H9 (cell line): ENCODE measurements at regions not wholly inside any gene's neighbourhood (a gene's known extent, or its start where the extent isn't known, plus 50 kb on each side); places are given as distances from the start of the nearest gene placed in this dataset.

Source experiments
- DNase-seq: peaks from one replicate; pipeline ENCODE4 v3.0.0-alpha.2; 2017
- H2AFZ ChIP-seq: one replicate; pipeline ENCODE4 v1.6.1; 2013; ENCODE audit warnings: mild to moderate bottlenecking, low read length, control low read depth, moderate library complexity
- H2AK5ac ChIP-seq: 2 replicates; pipeline ENCODE4 v1.6.1; 2013; ENCODE audit warnings: low read length, control low read depth, mixed read lengths; ENCODE audit not compliant: insufficient read length
- H2BK120ac ChIP-seq: one replicate; pipeline ENCODE4 v1.6.1; 2013; ENCODE audit warnings: low read depth, mild to moderate bottlenecking, low read length, control low read depth, inconsistent platforms; ENCODE audit not compliant: poor library complexity, severe bottlenecking
- H2BK12ac ChIP-seq: 2 replicates; pipeline ENCODE4 v1.6.1; 2013; ENCODE audit warnings: low read length, control low read depth, mixed read lengths, low read depth; ENCODE audit not compliant: insufficient read length
- H2BK15ac ChIP-seq: 2 replicates; pipeline ENCODE4 v1.6.1; 2013; ENCODE audit warnings: low read depth, low read length, control low read depth
- H2BK20ac ChIP-seq: one replicate; pipeline ENCODE4 v1.6.1; 2013; ENCODE audit warnings: low read depth, mild to moderate bottlenecking, low read length, control low read depth, inconsistent platforms; ENCODE audit not compliant: poor library complexity, severe bottlenecking
- H2BK5ac ChIP-seq: 2 replicates; pipeline ENCODE4 v1.6.1; 2013; ENCODE audit warnings: low read length, control low read depth, mixed read lengths; ENCODE audit not compliant: insufficient read length
- H3K14ac ChIP-seq: 2 replicates; pipeline ENCODE4 v1.6.1; 2013; ENCODE audit warnings: low read length, control low read depth; ENCODE audit not compliant: insufficient read depth
- H3K18ac ChIP-seq: 2 replicates; pipeline ENCODE4 v1.6.1; 2013; ENCODE audit warnings: low read depth, mild to moderate bottlenecking, mixed read lengths, low read length, control low read depth; ENCODE audit not compliant: insufficient read length
- H3K23ac ChIP-seq: 2 replicates; pipeline ENCODE4 v1.6.1; 2013; ENCODE audit warnings: low read length, control low read depth, mixed read lengths, low read depth; ENCODE audit not compliant: insufficient read length
- H3K23me2 ChIP-seq: 2 replicates; pipeline ENCODE4 v1.6.1; 2013; ENCODE audit warnings: low read depth, mild to moderate bottlenecking, mixed read lengths, low read length, control low read depth; ENCODE audit not compliant: insufficient read length, poor library complexity, severe bottlenecking
- H3K27ac ChIP-seq: 2 replicates; pipeline ENCODE4 v1.5.1; 2013; ENCODE audit warnings: low read length, control low read depth, mixed read lengths, low read depth; ENCODE audit not compliant: insufficient read length
- H3K27me3 ChIP-seq: 2 replicates; pipeline ENCODE4 v1.6.1; 2013; ENCODE audit warnings: low read length, control low read depth, inconsistent platforms; ENCODE audit not compliant: insufficient read depth
- H3K4ac ChIP-seq: 2 replicates; pipeline ENCODE4 v1.6.1; 2013; ENCODE audit warnings: low read depth, mild to moderate bottlenecking, control low read depth, inconsistent platforms, low read length, moderate library complexity
- H3K4me1 ChIP-seq: 2 replicates; pipeline ENCODE4 v1.6.1; 2013; ENCODE audit warnings: low read length, control low read depth, inconsistent platforms; ENCODE audit not compliant: insufficient read depth
- H3K4me2 ChIP-seq: 2 replicates; pipeline ENCODE4 v1.6.1; 2013; ENCODE audit warnings: low read length, control low read depth, mixed read lengths; ENCODE audit not compliant: insufficient read length, insufficient read depth
- H3K56ac ChIP-seq: 2 replicates; pipeline ENCODE4 v1.6.1; 2013; ENCODE audit warnings: low read depth, mild to moderate bottlenecking, mixed read lengths, low read length, control low read depth; ENCODE audit not compliant: insufficient read length
- H3K79me1 ChIP-seq: 2 replicates; pipeline ENCODE4 v1.6.1; 2013; ENCODE audit warnings: low read depth, mild to moderate bottlenecking, moderate library complexity, low read length, control low read depth, inconsistent platforms; ENCODE audit not compliant: insufficient read depth, poor library complexity, severe bottlenecking
- H3K79me2 ChIP-seq: 2 replicates; pipeline ENCODE4 v1.6.1; 2013; ENCODE audit warnings: low read length, control low read depth, inconsistent platforms; ENCODE audit not compliant: insufficient read depth
- H3K9ac ChIP-seq: 2 replicates; pipeline ENCODE4 v1.6.1; 2013; ENCODE audit warnings: low read length, control low read depth, mixed read lengths; ENCODE audit not compliant: insufficient read length; ENCODE audit errors: extremely low read depth
- H3K9me3 ChIP-seq: one replicate; pipeline ENCODE4 v1.6.1; 2013; ENCODE audit warnings: low read depth, low read length, inconsistent platforms; ENCODE audit not compliant: control insufficient read depth
- H3T11ph ChIP-seq: one replicate; pipeline ENCODE4 v1.6.1; 2013; ENCODE audit warnings: mild to moderate bottlenecking, low read length, control low read depth, inconsistent platforms
- H4K20me1 ChIP-seq: one replicate; pipeline ENCODE4 v1.6.1; 2013; ENCODE audit not compliant: control insufficient read depth, insufficient read length, insufficient read depth
- H4K5ac ChIP-seq: 2 replicates; pipeline ENCODE4 v1.6.1; 2013; ENCODE audit warnings: low read depth, mild to moderate bottlenecking, mixed read lengths, low read length, control low read depth; ENCODE audit not compliant: insufficient read length
- H4K8ac ChIP-seq: replicated peaks from 2 replicates; pipeline ENCODE4 v1.6.1; 2013; ENCODE audit warnings: low read length, control low read depth, mixed read lengths, low read depth; ENCODE audit not compliant: insufficient read length
- H4K91ac ChIP-seq: 2 replicates; pipeline ENCODE4 v1.6.1; 2013; ENCODE audit warnings: low read depth, mild to moderate bottlenecking, moderate library complexity, mixed read lengths, low read length, control low read depth; ENCODE audit not compliant: insufficient read length
- H3K27ac Mint-ChIP-seq, 3 experiments: 2 replicates in 2 of 3; 3 replicates in 1 of 3; pipeline ENCODE4 v1.8.0; 2020 to 2021; ENCODE audit warnings: mixed read lengths in 3 of 3, mild to moderate bottlenecking in 1 of 3, moderate library complexity in 1 of 3
- H3K27me3 Mint-ChIP-seq: 2 replicates; pipeline ENCODE4 v1.8.0; 2021; ENCODE audit warnings: low read depth, mild to moderate bottlenecking, moderate library complexity, mixed read lengths
- H3K36me3 Mint-ChIP-seq, 3 experiments: 2 replicates in 2 of 3; 3 replicates in 1 of 3; pipeline ENCODE4 v1.8.0; 2020 to 2021; ENCODE audit warnings: low read depth in 3 of 3, mixed read lengths in 3 of 3; ENCODE audit not compliant: insufficient read depth in 1 of 3
- H3K4me1 Mint-ChIP-seq, 2 experiments: 2 replicates each; pipeline ENCODE4 v1.8.0; 2020; ENCODE audit warnings: mixed read lengths in 2 of 2
- H3K4me3 Mint-ChIP-seq, 2 experiments: 2 replicates in 1 of 2; 3 replicates in 1 of 2; pipeline ENCODE4 v1.8.0; 2020 to 2021; ENCODE audit warnings: mild to moderate bottlenecking in 2 of 2, mixed read lengths in 2 of 2, moderate library complexity in 1 of 2
- H3K9me3 Mint-ChIP-seq, 2 experiments: 2 replicates in 1 of 2; 3 replicates in 1 of 2; pipeline ENCODE4 v1.8.0; 2020; ENCODE audit warnings: mild to moderate bottlenecking in 2 of 2, mixed read lengths in 2 of 2, moderate library complexity in 1 of 2
- WGBS: extraction: QIAGEN DNeasy Blood & Tissue Kit; methylation state at CpG from one replicate; pipeline ENCODE4 v1.1.7; 2013; ENCODE audit warnings: missing lambda C conversion rate, low lambda C conversion rate, mixed read lengths; ENCODE audit not compliant: insufficient read length; ENCODE audit errors: extremely low coverage; 5-methylcytosine and 5-hydroxymethylcytosine counted together
- TF ChIP-seq, protein P1 (sequence below): fragments of 200-600 bp; sonication (generic); conservative IDR thresholded peaks from 3 replicates; pipeline ENCODE4 v1.8.0; 2021; ENCODE audit warnings: antibody characterized with exemption, mild to moderate bottlenecking

DNA sequence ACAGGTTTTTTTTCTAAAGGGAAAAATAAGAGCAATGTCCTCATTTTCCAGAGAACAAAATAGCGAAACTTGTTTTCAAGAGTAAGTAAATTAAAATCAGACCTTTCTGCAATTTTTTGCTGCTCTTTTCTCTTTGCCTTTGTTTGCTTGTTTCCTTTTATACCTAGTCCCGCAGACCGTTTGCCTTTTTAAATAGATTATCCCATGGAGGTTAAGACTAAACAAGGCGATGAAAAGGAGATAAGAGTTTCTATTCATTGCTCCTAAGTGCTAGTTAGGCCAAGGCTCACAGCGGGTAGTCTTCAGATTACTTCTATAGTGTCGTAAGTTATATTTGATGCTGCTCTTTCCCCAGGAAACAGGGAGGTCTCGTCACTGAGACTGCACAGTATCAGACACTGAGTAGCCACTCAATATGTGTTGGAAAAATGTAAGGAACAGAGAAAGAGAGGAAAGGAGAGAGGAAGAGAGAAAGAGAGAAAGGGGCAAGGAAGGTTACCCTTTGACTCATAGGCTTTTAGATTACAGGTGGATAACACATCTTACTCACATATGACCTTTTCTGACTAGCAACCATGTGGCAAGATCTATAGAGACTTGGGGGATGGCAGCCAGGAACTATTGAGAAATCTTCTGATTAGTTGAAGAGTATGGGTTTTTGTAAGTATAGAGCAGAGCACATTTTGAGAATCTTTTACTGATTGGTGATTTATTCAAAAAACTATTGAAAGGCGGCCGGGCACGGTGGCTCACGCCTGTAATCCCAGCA, 107.5 kb upstream of the PARP11 start:
- H3K27ac ChIP-seq, result no peak overlapping the region
- H3K27ac Mint-ChIP-seq, result no peak overlapping the region
- no CpG with 5 or more reads among the region's 11 CpGs for WGBS

More for the DNA sequence above, 107.5 kb upstream of the PARP11 start:
- Histone ChIP-seq H3K56ac (no peak overlapping the region), H3K18ac (no peak overlapping the region), H3K9me3 (no peaks in the 10 kb centered on the region), H3K4me1 (no peaks in the 10 kb centered on the region), H2AFZ (no peak overlapping the region), H2BK12ac (no peak overlapping the region), H2BK120ac (no peak overlapping the region), H3T11ph (no peak overlapping the region), H3K14ac (no peak overlapping the region), H3K4me2 (no peak overlapping the region), H4K20me1 (no peaks in the 10 kb centered on the region), H3K23ac (no peak overlapping the region), H2BK5ac (no peak overlapping the region), H4K91ac (no peak overlapping the region), H4K5ac (no peak overlapping the region), H2BK20ac (no peak overlapping the region), H3K79me1 (no peaks in the 10 kb centered on the region), H3K4ac (no peak overlapping the region), H3K27me3 (no peaks in the 10 kb centered on the region), H2BK15ac (no peak overlapping the region), H3K9ac (no peak overlapping the region), H2AK5ac (no peak overlapping the region), H3K23me2 (no peaks in the 10 kb centered on the region), H4K8ac (no peak overlapping the region), H3K79me2 (no peaks in the 10 kb centered on the region)
- DNase-seq, result no peak
- TF ChIP-seq, protein P1, sequence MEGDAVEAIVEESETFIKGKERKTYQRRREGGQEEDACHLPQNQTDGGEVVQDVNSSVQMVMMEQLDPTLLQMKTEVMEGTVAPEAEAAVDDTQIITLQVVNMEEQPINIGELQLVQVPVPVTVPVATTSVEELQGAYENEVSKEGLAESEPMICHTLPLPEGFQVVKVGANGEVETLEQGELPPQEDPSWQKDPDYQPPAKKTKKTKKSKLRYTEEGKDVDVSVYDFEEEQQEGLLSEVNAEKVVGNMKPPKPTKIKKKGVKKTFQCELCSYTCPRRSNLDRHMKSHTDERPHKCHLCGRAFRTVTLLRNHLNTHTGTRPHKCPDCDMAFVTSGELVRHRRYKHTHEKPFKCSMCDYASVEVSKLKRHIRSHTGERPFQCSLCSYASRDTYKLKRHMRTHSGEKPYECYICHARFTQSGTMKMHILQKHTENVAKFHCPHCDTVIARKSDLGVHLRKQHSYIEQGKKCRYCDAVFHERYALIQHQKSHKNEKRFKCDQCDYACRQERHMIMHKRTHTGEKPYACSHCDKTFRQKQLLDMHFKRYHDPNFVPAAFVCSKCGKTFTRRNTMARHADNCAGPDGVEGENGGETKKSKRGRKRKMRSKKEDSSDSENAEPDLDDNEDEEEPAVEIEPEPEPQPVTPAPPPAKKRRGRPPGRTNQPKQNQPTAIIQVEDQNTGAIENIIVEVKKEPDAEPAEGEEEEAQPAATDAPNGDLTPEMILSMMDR, result no peak
- Mint-ChIP-seq H3K9me3 (peaks cover 24 to 35% of the 10 kb centered on the region in 2 experiments), H3K27me3 (no peaks in the 10 kb centered on the region; the same call in 1 of the 2 replicates), H3K4me1 (peaks cover 2% of the 10 kb centered on the region in 2 experiments; a peak in 3 of 4 replicates), H3K36me3 (peaks cover 0 to 17% (median 2%) of the 10 kb centered on the region in 3 experiments; a peak in 6 of 7 replicates), H3K4me3 (no peak overlapping the region)
